ENCODE measurements at regions not wholly inside any gene's neighbourhood (a gene's known extent, or its start where the extent isn't known, plus 50 kb on each side); places are given as distances from the start of the nearest gene placed in this dataset.

DNA sequence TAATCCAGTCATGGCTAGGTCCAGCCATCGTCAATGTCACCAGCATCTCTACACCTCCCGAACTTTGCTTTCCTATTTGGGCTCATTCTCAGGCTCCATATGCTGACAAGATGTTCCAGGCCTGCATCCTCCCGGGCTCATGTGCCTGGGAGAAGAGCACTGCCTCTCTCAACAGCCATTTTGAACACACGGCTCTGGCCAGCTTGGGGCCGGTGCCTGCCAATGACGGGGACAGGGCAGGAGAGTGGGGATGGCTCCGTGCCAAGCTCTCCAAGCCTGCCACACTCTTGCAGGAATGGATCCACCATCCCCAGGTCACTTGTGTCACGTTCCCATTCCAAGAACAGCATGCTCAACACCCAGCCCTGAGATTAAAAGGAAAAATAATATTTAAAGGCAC, 61.4 kb upstream of the PAX7 start:
- BruUV-seq (replicated peaks), result no TSS peak

DNA sequence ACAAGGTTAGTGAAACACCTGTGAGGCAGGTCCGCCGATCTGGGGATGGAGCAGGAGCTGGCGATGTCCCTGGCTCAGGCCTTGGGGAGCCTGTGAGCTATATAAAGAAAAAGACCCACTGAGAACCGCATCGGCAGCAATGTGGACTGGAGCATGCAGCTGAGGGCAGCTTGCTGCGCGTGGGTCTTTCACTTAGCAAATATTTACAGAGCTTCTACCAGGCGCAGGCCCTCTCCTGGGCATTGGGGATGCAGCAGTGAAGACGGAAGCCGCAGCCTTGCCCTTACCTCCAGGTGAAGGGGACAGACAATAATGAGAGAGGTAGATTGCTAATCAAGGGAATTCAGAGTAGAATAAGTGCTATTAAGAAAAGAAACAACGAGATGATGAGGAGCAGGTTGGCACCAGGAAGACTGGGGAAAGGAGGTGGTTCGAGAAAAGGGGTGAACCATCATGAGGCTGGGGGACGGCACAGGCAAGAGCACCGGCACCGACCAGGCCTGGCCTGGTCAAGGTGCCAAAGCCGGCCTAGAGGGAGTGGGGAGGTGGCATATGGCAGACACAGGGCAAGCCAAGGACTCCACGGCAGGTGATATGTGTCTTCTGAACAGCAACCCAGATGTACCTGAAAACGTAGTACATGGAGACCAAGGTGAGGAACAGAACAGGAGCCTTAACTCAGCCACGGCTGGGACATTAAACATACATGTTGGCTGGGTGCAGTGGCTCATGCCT, 60.7 kb upstream of the PAX7 start:
- no peaks in the 10 kb centered on the region for H3K27me3 ChIP-seq (replicated peaks; ENCODE audit: insufficient read depth, low read depth, low read length, poor library complexity)
- H3K9me3 ChIP-seq (ENCODE audit: low read depth, low read length, poor library complexity, severe bottlenecking), result no peaks in the 10 kb centered on the region
- no peaks in the 10 kb centered on the region for H3K4me1 ChIP-seq (ENCODE audit: insufficient read depth, low read length, poor library complexity, severe bottlenecking)
- intact Hi-C loops (cut with micrococcal nuclease; ENCODE audit: unreplicated experiment), result no loop called here
- ChIA-PET POLR2A (ENCODE audit: low non-redundant PET) (no interaction called here), CTCF (no interaction called here)
- H3K36me3 ChIP-seq (ENCODE audit: insufficient read depth, low read length, poor library complexity, severe bottlenecking), result no peaks in the 10 kb centered on the region
- BruUV-seq (replicated peaks), result no TSS peak
- no peak overlapping the region for H3K27ac ChIP-seq (ENCODE audit: low read depth, low read length, poor library complexity, severe bottlenecking)
- no peak overlapping the region for H3K4me3 ChIP-seq (ENCODE audit: low read depth, low read length, poor library complexity, severe bottlenecking)
- DNase-seq (ENCODE audit: low spot score), result no peak
- no peak for TF ChIP-seq EZH2 (IDR thresholded peaks at IDR 0.05; ENCODE audit: borderline replicate concordance, low read depth, low read length, poor library complexity, severe bottlenecking)
- TF ChIP-seq, protein P1, sequence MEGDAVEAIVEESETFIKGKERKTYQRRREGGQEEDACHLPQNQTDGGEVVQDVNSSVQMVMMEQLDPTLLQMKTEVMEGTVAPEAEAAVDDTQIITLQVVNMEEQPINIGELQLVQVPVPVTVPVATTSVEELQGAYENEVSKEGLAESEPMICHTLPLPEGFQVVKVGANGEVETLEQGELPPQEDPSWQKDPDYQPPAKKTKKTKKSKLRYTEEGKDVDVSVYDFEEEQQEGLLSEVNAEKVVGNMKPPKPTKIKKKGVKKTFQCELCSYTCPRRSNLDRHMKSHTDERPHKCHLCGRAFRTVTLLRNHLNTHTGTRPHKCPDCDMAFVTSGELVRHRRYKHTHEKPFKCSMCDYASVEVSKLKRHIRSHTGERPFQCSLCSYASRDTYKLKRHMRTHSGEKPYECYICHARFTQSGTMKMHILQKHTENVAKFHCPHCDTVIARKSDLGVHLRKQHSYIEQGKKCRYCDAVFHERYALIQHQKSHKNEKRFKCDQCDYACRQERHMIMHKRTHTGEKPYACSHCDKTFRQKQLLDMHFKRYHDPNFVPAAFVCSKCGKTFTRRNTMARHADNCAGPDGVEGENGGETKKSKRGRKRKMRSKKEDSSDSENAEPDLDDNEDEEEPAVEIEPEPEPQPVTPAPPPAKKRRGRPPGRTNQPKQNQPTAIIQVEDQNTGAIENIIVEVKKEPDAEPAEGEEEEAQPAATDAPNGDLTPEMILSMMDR (conservative IDR thresholded peaks at IDR 0.05; ENCODE audit: low read depth, low read length), result no peak

More for the DNA sequence above, 61.4 kb upstream of the PAX7 start:
- no peaks in the 10 kb centered on the region for H3K27me3 ChIP-seq (replicated peaks; ENCODE audit: insufficient read depth, low read depth, low read length, poor library complexity)
- ChIA-PET CTCF (no interaction called here), POLR2A (ENCODE audit: low non-redundant PET) (no interaction called here)
- intact Hi-C loops (cut with micrococcal nuclease; ENCODE audit: unreplicated experiment), result no loop called here
- no peak overlapping the region for H3K27ac ChIP-seq (ENCODE audit: low read depth, low read length, poor library complexity, severe bottlenecking)
- H3K9me3 ChIP-seq (ENCODE audit: low read depth, low read length, poor library complexity, severe bottlenecking), result no peaks in the 10 kb centered on the region
- no peaks in the 10 kb centered on the region for H3K4me1 ChIP-seq (ENCODE audit: insufficient read depth, low read length, poor library complexity, severe bottlenecking)
- DNase-seq (ENCODE audit: low spot score), result no peak
- no peaks in the 10 kb centered on the region for H3K36me3 ChIP-seq (ENCODE audit: insufficient read depth, low read length, poor library complexity, severe bottlenecking)
- H3K4me3 ChIP-seq (ENCODE audit: low read depth, low read length, poor library complexity, severe bottlenecking), result no peak overlapping the region
- TF ChIP-seq, protein P1 (conservative IDR thresholded peaks at IDR 0.05; ENCODE audit: low read depth, low read length), result no peak

DNA sequence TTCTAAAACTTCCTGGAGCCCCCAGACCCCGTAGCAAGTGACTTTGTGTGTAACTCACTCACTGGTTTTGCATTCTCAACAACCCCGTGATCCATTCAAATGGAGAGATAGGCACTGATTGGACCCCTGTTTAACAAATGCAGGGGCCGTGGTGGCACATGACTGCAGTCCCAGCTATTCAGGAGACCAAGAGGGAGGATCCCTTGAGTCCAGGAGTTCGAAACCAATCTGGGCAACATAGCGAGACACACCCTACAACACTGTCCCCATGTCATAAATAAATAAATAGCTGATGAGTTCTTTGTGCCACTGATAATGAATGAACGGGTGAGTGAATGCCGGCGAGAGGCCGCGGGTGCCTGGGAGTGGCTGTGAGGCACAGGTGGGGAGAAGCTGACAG, 59.4 kb upstream of the PAX7 start:
- DNase-seq (ENCODE audit: low spot score), result no peak
- ChIA-PET CTCF (no interaction called here), POLR2A (ENCODE audit: low non-redundant PET) (no interaction called here)
- BruUV-seq (replicated peaks), result no TSS peak
- no peak overlapping the region for H3K27ac ChIP-seq (ENCODE audit: low read depth, low read length, poor library complexity, severe bottlenecking)
- H3K9me3 ChIP-seq (ENCODE audit: low read depth, low read length, poor library complexity, severe bottlenecking), result no peaks in the 10 kb centered on the region
- H3K4me1 ChIP-seq (ENCODE audit: insufficient read depth, low read length, poor library complexity, severe bottlenecking), result no peaks in the 10 kb centered on the region
- TF ChIP-seq, protein P1 (conservative IDR thresholded peaks at IDR 0.05; ENCODE audit: low read depth, low read length), result no peak
- no peak for TF ChIP-seq EZH2 (IDR thresholded peaks at IDR 0.05; ENCODE audit: borderline replicate concordance, low read depth, low read length, poor library complexity, severe bottlenecking)
- no peaks in the 10 kb centered on the region for H3K27me3 ChIP-seq (replicated peaks; ENCODE audit: insufficient read depth, low read depth, low read length, poor library complexity)
- intact Hi-C loops (cut with micrococcal nuclease; ENCODE audit: unreplicated experiment), result no loop called here
- no peak overlapping the region for H3K4me3 ChIP-seq (ENCODE audit: low read depth, low read length, poor library complexity, severe bottlenecking)
- no peaks in the 10 kb centered on the region for H3K36me3 ChIP-seq (ENCODE audit: insufficient read depth, low read length, poor library complexity, severe bottlenecking)
